ENCODE measurements at regions not wholly inside any gene's neighbourhood (a gene's known extent, or its start where the extent isn't known, plus 50 kb on each side); places are given as distances from the start of the nearest gene placed in this dataset.

DNA sequence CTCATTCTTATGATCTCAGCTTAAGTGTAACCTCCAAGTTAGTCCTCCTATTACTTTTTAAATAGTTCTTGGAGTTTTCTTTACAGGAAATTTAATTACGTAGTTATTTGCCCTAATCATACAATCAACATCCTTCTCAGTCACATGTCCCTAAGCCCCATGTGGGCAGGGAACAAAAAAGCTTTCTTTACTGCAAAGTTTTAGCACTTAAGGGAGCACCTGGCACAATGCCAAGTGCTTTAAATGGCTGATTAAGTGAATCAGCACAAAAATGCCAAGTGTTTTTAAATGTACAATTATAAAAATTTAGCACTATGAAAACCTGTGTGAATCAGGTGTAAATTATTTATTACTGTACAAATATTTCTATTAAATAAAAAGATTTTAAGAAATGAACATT is 445.3 kb downstream of the C3orf38 start:
- TF ChIP-seq, protein P1, sequence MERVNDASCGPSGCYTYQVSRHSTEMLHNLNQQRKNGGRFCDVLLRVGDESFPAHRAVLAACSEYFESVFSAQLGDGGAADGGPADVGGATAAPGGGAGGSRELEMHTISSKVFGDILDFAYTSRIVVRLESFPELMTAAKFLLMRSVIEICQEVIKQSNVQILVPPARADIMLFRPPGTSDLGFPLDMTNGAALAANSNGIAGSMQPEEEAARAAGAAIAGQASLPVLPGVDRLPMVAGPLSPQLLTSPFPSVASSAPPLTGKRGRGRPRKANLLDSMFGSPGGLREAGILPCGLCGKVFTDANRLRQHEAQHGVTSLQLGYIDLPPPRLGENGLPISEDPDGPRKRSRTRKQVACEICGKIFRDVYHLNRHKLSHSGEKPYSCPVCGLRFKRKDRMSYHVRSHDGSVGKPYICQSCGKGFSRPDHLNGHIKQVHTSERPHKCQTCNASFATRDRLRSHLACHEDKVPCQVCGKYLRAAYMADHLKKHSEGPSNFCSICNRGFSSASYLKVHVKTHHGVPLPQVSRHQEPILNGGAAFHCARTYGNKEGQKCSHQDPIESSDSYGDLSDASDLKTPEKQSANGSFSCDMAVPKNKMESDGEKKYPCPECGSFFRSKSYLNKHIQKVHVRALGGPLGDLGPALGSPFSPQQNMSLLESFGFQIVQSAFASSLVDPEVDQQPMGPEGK (CRISPR knock-in tag; IDR thresholded peaks at IDR 0.05; ENCODE audit: borderline replicate concordance): no peak
- no peak for TF ChIP-seq OSR1 (CRISPR knock-in tag; IDR thresholded peaks at IDR 0.05)
- TF ChIP-seq PPARA (CRISPR knock-in tag; IDR thresholded peaks at IDR 0.05; ENCODE audit: borderline replicate concordance): no peak
- TF ChIP-seq BACH2 (CRISPR knock-in tag; IDR thresholded peaks at IDR 0.05; ENCODE audit: borderline replicate concordance): no peak
- no peak for TF ChIP-seq ZNF70 (CRISPR knock-in tag; IDR thresholded peaks at IDR 0.05)
- TF ChIP-seq TCF4 (CRISPR knock-in tag; IDR thresholded peaks at IDR 0.05; ENCODE audit: borderline replicate concordance): no peak
- no peak for TF ChIP-seq ZFP3 (CRISPR knock-in tag; IDR thresholded peaks at IDR 0.05)
- no peak for TF ChIP-seq CSRNP3 (CRISPR knock-in tag; IDR thresholded peaks at IDR 0.05)
- no peak for TF ChIP-seq SNAI2 (CRISPR knock-in tag; IDR thresholded peaks at IDR 0.05)

Measured in SK-N-SH treated with all-trans-retinoic acid at 6 μM for 48 hours (cell line).